Neural progenitor cell (in vitro differentiated cells): ENCODE measurements at regions not wholly inside any gene's neighbourhood (a gene's known extent, or its start where the extent isn't known, plus 50 kb on each side); places are given as distances from the start of the nearest gene placed in this dataset.

ENCODE experiments used
- EZH2 ChIP-seq: fragments of 200-600 bp; sonication (generic); IDR thresholded peaks from 2 replicates; pipeline ENCODE4 v1.6.1; 2017; ENCODE audit warnings: antibody characterized with exemption, mild to moderate bottlenecking, moderate library complexity
- EZH2phosphoT487 ChIP-seq: fragments of 200-600 bp; sonication (generic); IDR thresholded peaks from 2 replicates; pipeline ENCODE4 v1.6.1; 2017; ENCODE audit warnings: antibody characterized with exemption
- TF ChIP-seq, protein P1 (sequence below): fragments of 200-600 bp; sonication (generic); IDR thresholded peaks from 2 replicates; pipeline ENCODE4 v1.5.1; 2017; ENCODE audit warnings: antibody characterized with exemption, mild to moderate bottlenecking

DNA sequence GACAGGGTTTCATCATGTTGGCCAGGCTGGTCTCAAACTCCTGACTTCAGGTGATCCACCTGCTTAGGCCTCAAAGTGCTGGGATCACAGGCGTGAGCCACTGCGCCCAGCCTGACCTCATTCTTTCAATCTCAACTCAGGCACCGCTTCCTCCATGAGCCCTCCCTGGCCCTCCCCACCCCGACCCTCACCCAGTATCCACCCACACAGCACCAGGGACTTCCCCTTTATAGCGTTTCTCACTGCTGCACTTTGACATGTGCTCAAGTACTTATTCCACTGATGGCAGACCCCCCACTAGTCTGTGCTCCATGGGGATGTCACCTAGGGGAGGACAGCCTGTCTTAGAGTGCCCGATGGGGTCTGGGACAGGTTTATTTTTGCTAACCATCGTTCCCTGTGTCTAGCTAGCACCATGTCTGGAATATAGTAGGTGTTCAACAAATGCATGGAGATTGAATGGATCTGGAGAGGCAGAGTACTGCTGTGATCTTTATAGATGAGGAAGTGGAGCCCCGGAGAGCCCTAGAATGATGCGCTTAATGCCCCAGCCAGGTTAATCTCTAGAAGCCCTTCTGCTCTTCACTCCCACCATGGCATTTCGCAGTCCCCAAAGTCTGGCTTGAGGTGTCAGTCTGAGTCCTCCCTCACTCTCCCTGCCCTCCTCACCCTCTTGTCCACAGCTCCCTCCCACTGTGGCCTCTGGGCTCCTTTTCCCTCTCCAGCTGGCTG lies 258.8 kb downstream of the RPS24 start:
- TF ChIP-seq, protein P1, sequence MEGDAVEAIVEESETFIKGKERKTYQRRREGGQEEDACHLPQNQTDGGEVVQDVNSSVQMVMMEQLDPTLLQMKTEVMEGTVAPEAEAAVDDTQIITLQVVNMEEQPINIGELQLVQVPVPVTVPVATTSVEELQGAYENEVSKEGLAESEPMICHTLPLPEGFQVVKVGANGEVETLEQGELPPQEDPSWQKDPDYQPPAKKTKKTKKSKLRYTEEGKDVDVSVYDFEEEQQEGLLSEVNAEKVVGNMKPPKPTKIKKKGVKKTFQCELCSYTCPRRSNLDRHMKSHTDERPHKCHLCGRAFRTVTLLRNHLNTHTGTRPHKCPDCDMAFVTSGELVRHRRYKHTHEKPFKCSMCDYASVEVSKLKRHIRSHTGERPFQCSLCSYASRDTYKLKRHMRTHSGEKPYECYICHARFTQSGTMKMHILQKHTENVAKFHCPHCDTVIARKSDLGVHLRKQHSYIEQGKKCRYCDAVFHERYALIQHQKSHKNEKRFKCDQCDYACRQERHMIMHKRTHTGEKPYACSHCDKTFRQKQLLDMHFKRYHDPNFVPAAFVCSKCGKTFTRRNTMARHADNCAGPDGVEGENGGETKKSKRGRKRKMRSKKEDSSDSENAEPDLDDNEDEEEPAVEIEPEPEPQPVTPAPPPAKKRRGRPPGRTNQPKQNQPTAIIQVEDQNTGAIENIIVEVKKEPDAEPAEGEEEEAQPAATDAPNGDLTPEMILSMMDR = no peak
- no peak for TF ChIP-seq EZH2
- TF ChIP-seq EZH2phosphoT487 = no peak
